ENCODE measurements at regions not wholly inside any gene's neighbourhood (a gene's known extent, or its start where the extent isn't known, plus 50 kb on each side); places are given as distances from the start of the nearest gene placed in this dataset.

DNA sequence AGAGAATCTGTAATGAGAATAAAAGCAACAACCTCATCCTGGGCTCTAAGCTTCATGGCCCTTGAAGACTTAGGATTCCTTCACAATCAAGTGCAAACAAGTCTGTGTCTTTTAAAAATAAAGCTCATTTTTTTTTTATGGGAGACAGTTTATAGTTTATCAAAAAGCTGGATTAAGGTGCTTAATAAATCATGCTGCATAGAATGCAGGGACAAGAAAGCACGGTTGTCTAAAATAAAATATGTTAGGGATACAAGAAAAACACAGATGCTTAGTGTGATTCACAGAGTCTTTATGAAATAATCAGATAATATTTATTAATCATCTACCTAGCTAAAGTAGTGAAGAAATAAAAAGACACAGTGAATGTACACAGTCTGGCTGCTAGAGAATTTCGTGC is 2045.9 kb upstream of the WWC1 start:
- in situ Hi-C loops (cut with MboI): no loop called here
- Histone ChIP-seq H3K9me3 (ENCODE audit: low read depth) (peaks cover 6% of the 10 kb centered on the region), H2AFZ (no peak overlapping the region), H3K27ac (no peak overlapping the region), H3K27me3 (replicated peaks; ENCODE audit: insufficient read depth) (no peaks in the 10 kb centered on the region), H3K9me2 (ENCODE audit: insufficient read depth) (no peaks in the 10 kb centered on the region), H3K36me3 (ENCODE audit: low read depth) (no peaks in the 10 kb centered on the region), H3K79me2 (ENCODE audit: insufficient read depth) (no peaks in the 10 kb centered on the region), H3F3A (ENCODE audit: insufficient read depth) (no peaks in the 10 kb centered on the region), H3K9ac (no peak overlapping the region), H3K4me3 (no peak overlapping the region), H3K4me1 (ENCODE audit: insufficient read depth) (no peaks in the 10 kb centered on the region), H4K20me1 (ENCODE audit: insufficient read depth) (no peaks in the 10 kb centered on the region), H3K4me2 (ENCODE audit: unreplicated experiment) (no peak overlapping the region)
- DNase-seq: no peak
- TF ChIP-seq EZH2phosphoT487 (IDR thresholded peaks at IDR 0.05; ENCODE audit: insufficient read depth, low read depth) (no peak), EZH2 (IDR thresholded peaks at IDR 0.05; ENCODE audit: insufficient read depth, poor library complexity, severe bottlenecking) (no peak)
- WGBS, 2 experiments (ENCODE audit: low coverage in 1 of 2, low lambda C conversion rate in 2 of 2, missing lambda C conversion rate in 2 of 2): 11 to 19% methylated on average over 2 of the region's 2 CpGs

DNA sequence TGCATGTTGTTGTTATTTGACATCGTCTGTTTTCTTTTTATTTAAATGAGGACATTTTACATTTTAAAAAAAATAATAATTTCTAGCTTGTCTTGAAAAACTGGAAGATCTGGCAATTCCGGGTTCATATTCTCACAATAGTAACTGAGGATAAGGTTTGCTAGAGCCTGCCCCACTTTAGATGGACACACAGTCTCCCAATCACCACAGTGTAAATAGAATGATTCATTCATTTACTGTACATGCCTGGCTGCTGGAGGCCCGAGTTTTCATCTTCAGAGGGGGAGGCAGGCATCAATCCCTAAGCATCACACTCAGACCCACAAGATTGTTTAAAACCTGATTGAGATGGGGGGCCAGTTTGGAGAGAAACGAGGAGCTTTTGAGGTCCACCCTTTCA is 2039.7 kb upstream of the WWC1 start:
- Histone ChIP-seq H3K27ac (no peak overlapping the region), H2AFZ (no peak overlapping the region), H3K4me2 (ENCODE audit: unreplicated experiment) (no peak overlapping the region), H3K36me3 (ENCODE audit: low read depth) (no peaks in the 10 kb centered on the region), H3K9me2 (ENCODE audit: insufficient read depth) (no peaks in the 10 kb centered on the region), H3K9me3 (ENCODE audit: low read depth) (peaks cover 6% of the 10 kb centered on the region), H4K20me1 (ENCODE audit: insufficient read depth) (no peaks in the 10 kb centered on the region), H3K27me3 (replicated peaks; ENCODE audit: insufficient read depth) (no peaks in the 10 kb centered on the region), H3F3A (ENCODE audit: insufficient read depth) (no peaks in the 10 kb centered on the region), H3K79me2 (ENCODE audit: insufficient read depth) (no peaks in the 10 kb centered on the region), H3K9ac (no peak overlapping the region), H3K4me3 (no peak overlapping the region), H3K4me1 (ENCODE audit: insufficient read depth) (no peaks in the 10 kb centered on the region)
- in situ Hi-C loops (cut with MboI): no loop called here
- TF ChIP-seq EZH2 (IDR thresholded peaks at IDR 0.05; ENCODE audit: insufficient read depth, poor library complexity, severe bottlenecking) (no peak), EZH2phosphoT487 (IDR thresholded peaks at IDR 0.05; ENCODE audit: insufficient read depth, low read depth) (no peak)
- DNase-seq: no peak
- WGBS, 2 experiments (ENCODE audit: low coverage in 1 of 2, low lambda C conversion rate in 2 of 2, missing lambda C conversion rate in 2 of 2): 21 to 23% methylated on average over 4 of the region's 4 CpGs

DNA sequence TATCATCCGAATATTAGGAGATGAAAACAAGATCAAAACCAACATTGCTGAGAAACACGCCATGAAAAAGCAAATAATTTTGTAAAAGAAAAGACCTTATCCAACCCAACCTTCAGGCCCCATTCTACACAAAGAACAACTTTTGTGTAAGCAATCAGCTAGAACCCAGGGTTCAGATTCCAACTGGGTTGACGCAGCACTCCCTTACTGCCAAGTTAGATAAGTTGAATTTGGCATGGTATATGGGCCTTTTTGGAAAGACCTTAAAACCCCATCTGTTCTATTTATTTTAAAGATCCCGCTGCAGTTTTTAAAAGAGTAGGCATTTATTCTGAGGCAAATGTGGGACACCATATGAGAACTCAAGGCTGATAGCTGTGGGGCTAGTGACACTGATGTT is 2033.8 kb upstream of the WWC1 start:
- no peaks in the 10 kb centered on the region for H3K9me3 ChIP-seq (ENCODE audit: low read depth)
- no peaks in the 10 kb centered on the region for H3K36me3 ChIP-seq (ENCODE audit: low read depth)
- no peak overlapping the region for H3K4me3 ChIP-seq
- H4K20me1 ChIP-seq (ENCODE audit: insufficient read depth): no peaks in the 10 kb centered on the region
- H3K9ac ChIP-seq: no peak overlapping the region
- no peaks in the 10 kb centered on the region for H3K9me2 ChIP-seq (ENCODE audit: insufficient read depth)
- 33 to 35% methylated on average over 4 of the region's 4 CpGs for WGBS, 2 experiments (ENCODE audit: low coverage in 1 of 2, low lambda C conversion rate in 2 of 2, missing lambda C conversion rate in 2 of 2)
- H3K4me1 ChIP-seq (ENCODE audit: insufficient read depth): no peaks in the 10 kb centered on the region
- no peaks in the 10 kb centered on the region for H3F3A ChIP-seq (ENCODE audit: insufficient read depth)
- H3K27ac ChIP-seq: no peak overlapping the region
- H3K4me2 ChIP-seq (ENCODE audit: unreplicated experiment): no peak overlapping the region
- H2AFZ ChIP-seq: no peak overlapping the region
- no peaks in the 10 kb centered on the region for H3K79me2 ChIP-seq (ENCODE audit: insufficient read depth)
- H3K27me3 ChIP-seq (replicated peaks; ENCODE audit: insufficient read depth): no peaks in the 10 kb centered on the region
- in situ Hi-C loops (cut with MboI): no loop called here
- no peak for DNase-seq
- TF ChIP-seq EZH2 (IDR thresholded peaks at IDR 0.05; ENCODE audit: insufficient read depth, poor library complexity, severe bottlenecking): no peak
- TF ChIP-seq EZH2phosphoT487 (IDR thresholded peaks at IDR 0.05; ENCODE audit: insufficient read depth, low read depth): no peak

DNA sequence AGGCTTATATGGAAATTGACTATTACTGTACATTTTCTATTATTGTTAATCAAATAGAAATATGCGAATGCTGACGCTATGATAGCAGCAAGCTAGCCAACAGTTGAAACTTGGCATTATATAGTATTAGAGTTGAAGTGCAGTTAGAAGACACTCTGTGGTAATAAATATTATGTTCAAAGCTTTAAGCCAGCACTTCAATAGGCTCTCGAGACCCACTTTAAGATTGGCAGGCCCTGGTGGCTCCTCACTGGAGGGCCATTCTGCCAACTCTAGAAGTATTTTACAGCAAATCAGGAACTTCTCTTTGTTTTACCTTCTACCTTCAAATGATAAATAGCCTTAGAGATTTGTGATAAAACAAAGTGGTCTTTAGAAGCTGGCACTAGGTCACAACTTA is 2029.0 kb upstream of the WWC1 start:
- DNase-seq: no peak
- Histone ChIP-seq H3K9me3 (ENCODE audit: low read depth) (no peaks in the 10 kb centered on the region), H3K4me3 (no peak overlapping the region), H3F3A (ENCODE audit: insufficient read depth) (no peaks in the 10 kb centered on the region), H3K9ac (no peak overlapping the region), H3K27me3 (replicated peaks; ENCODE audit: insufficient read depth) (no peaks in the 10 kb centered on the region), H3K36me3 (ENCODE audit: low read depth) (no peaks in the 10 kb centered on the region), H4K20me1 (ENCODE audit: insufficient read depth) (no peaks in the 10 kb centered on the region), H3K27ac (no peak overlapping the region), H3K9me2 (ENCODE audit: insufficient read depth) (no peaks in the 10 kb centered on the region), H2AFZ (no peak overlapping the region), H3K4me1 (ENCODE audit: insufficient read depth) (no peaks in the 10 kb centered on the region), H3K4me2 (ENCODE audit: unreplicated experiment) (no peak overlapping the region), H3K79me2 (ENCODE audit: insufficient read depth) (no peaks in the 10 kb centered on the region)
- TF ChIP-seq EZH2phosphoT487 (IDR thresholded peaks at IDR 0.05; ENCODE audit: insufficient read depth, low read depth): no peak
- TF ChIP-seq EZH2 (IDR thresholded peaks at IDR 0.05; ENCODE audit: insufficient read depth, poor library complexity, severe bottlenecking): no peak
- in situ Hi-C loops (cut with MboI): no loop called here
- 39 to 41% methylated on average over 3 of the region's 3 CpGs for WGBS, 2 experiments (ENCODE audit: low coverage in 1 of 2, low lambda C conversion rate in 2 of 2, missing lambda C conversion rate in 2 of 2)

DNA sequence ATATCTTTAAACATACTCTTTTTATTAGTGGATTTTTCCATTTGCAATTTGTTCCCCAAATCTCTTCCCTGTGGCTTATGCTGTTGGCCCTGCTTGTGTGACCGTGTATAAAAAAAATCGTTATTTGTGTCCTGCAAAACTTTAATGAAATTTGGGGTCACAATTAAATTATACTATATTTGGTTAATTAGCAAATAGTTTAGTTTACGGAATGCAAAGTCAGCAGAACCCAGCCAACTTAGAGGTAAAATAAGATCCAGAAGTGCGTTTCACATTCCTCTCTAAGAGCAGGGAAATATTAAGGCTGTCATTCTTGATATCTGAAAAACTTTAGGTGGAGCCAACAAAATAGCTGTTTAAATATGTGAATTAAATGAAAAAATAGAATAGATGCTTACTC is 2023.5 kb upstream of the WWC1 start:
- Histone ChIP-seq H3F3A (ENCODE audit: insufficient read depth) (no peaks in the 10 kb centered on the region), H3K9me2 (ENCODE audit: insufficient read depth) (no peaks in the 10 kb centered on the region)
- in situ Hi-C loops (cut with MboI): no loop called here

More for the DNA sequence above, 2023.5 kb upstream of the WWC1 start:
- no peaks in the 10 kb centered on the region for H3K36me3 ChIP-seq (ENCODE audit: low read depth)
- H3K9ac ChIP-seq: no peak overlapping the region
- no peaks in the 10 kb centered on the region for H3K4me1 ChIP-seq (ENCODE audit: insufficient read depth)
- no peak overlapping the region for H3K27ac ChIP-seq
- no peaks in the 10 kb centered on the region for H3K79me2 ChIP-seq (ENCODE audit: insufficient read depth)
- H2AFZ ChIP-seq: no peak overlapping the region
- no peaks in the 10 kb centered on the region for H3K27me3 ChIP-seq (replicated peaks; ENCODE audit: insufficient read depth)
- H3K4me2 ChIP-seq (ENCODE audit: unreplicated experiment): no peak overlapping the region
- 47 to 48% methylated on average over 4 of the region's 4 CpGs for WGBS, 2 experiments (ENCODE audit: low coverage in 1 of 2, low lambda C conversion rate in 2 of 2, missing lambda C conversion rate in 2 of 2)
- TF ChIP-seq EZH2phosphoT487 (IDR thresholded peaks at IDR 0.05; ENCODE audit: insufficient read depth, low read depth): no peak
- TF ChIP-seq EZH2 (IDR thresholded peaks at IDR 0.05; ENCODE audit: insufficient read depth, poor library complexity, severe bottlenecking): no peak
- no peak for DNase-seq
- H3K4me3 ChIP-seq: no peak overlapping the region
- no peaks in the 10 kb centered on the region for H3K9me3 ChIP-seq (ENCODE audit: low read depth)
- H4K20me1 ChIP-seq (ENCODE audit: insufficient read depth): no peaks in the 10 kb centered on the region
